Loucy (cell line): ENCODE measurements at regions not wholly inside any gene's neighbourhood (a gene's known extent, or its start where the extent isn't known, plus 50 kb on each side); places are given as distances from the start of the nearest gene placed in this dataset.
A peak's percentile ranks its signal among the peaks of the same experiment; 100 is the strongest.

ENCODE experiments used
- H2AFZ ChIP-seq: fragments of 200-600 bp; sonication (generic); 2 replicates; pipeline ENCODE4 v1.6.0; 2016; ENCODE audit warnings: antibody characterized with exemption, mild to moderate bottlenecking, low read length, moderate library complexity
- H3F3A ChIP-seq: fragments of 200-600 bp; 2 replicates; pipeline ENCODE4 v1.6.0; 2016; ENCODE audit warnings: antibody characterized with exemption, low read depth, mild to moderate bottlenecking
- H3K27me3 ChIP-seq: fragments of 200-600 bp; sonication (generic); 2 replicates; pipeline ENCODE4 v1.6.1; 2014; ENCODE audit warnings: low read length, mild to moderate bottlenecking; ENCODE audit not compliant: insufficient read depth, poor library complexity, severe bottlenecking
- H3K36me3 ChIP-seq: fragments of 200-600 bp; sonication (generic); 2 replicates; pipeline ENCODE4 v1.6.1; 2016; ENCODE audit warnings: low read length; ENCODE audit not compliant: insufficient read depth
- H3K4me1 ChIP-seq: fragments of 200-600 bp; sonication (generic); 2 replicates; pipeline ENCODE4 v1.5.1; 2014; ENCODE audit warnings: low read length, mild to moderate bottlenecking; ENCODE audit not compliant: insufficient read depth, poor library complexity, severe bottlenecking
- H3K4me2 ChIP-seq: fragments of 200-600 bp; sonication (generic); 2 replicates; pipeline ENCODE4 v1.6.0; 2014; ENCODE audit warnings: antibody characterized with exemption, low read length, low read depth, mild to moderate bottlenecking; ENCODE audit not compliant: poor library complexity, severe bottlenecking
- H3K4me3 ChIP-seq: fragments of 200-600 bp; sonication (generic); 2 replicates; pipeline ENCODE4 v1.5.1; 2014; ENCODE audit warnings: low read length, mild to moderate bottlenecking, mixed read lengths; ENCODE audit not compliant: poor library complexity, severe bottlenecking
- H3K79me2 ChIP-seq: fragments of 200-600 bp; sonication (generic); 2 replicates; pipeline ENCODE4 v1.6.1; 2014; ENCODE audit warnings: low read length; ENCODE audit not compliant: insufficient read depth
- H3K9ac ChIP-seq: fragments of 200-600 bp; sonication (generic); 2 replicates; pipeline ENCODE4 v1.6.0; 2014; ENCODE audit warnings: mild to moderate bottlenecking, low read depth, low read length, moderate library complexity; ENCODE audit not compliant: poor library complexity, severe bottlenecking
- H3K9me2 ChIP-seq: fragments of 200-600 bp; sonication (generic); replicated peaks from 2 replicates; pipeline ENCODE4 v1.6.1; 2016; ENCODE audit warnings: low read depth, low read length, mixed read lengths
- H3K9me3 ChIP-seq: fragments of 200-600 bp; sonication (generic); 2 replicates; pipeline ENCODE4 v1.6.1; 2014; ENCODE audit warnings: mild to moderate bottlenecking, antibody characterized with exemption, low read length, low read depth; ENCODE audit not compliant: insufficient read depth
- H4K20me1 ChIP-seq: fragments of 200-600 bp; sonication (generic); 2 replicates; pipeline ENCODE4 v1.6.0; 2014; ENCODE audit warnings: antibody characterized with exemption, low read length, mild to moderate bottlenecking; ENCODE audit not compliant: insufficient read depth, poor library complexity, severe bottlenecking
- CTCF ChIP-seq: fragments of 200-600 bp; sonication (generic); conservative IDR thresholded peaks from 2 replicates; pipeline ENCODE4 v1.5.1; 2014; ENCODE audit warnings: mild to moderate bottlenecking, antibody characterized with exemption, low read length
- EZH2phosphoT487 ChIP-seq: fragments of 200-600 bp; IDR thresholded peaks from 2 replicates; pipeline ENCODE4 v1.6.1; 2018; ENCODE audit warnings: antibody characterized with exemption, mild to moderate bottlenecking, moderate library complexity, borderline replicate concordance

GRCh38 chr5:110333384-110333783 is 393.1 kb downstream of the TMEM232 start:
- no peak overlapping the region for H3K4me3 ChIP-seq
- H3F3A ChIP-seq = no peaks in the 10 kb centered on the region
- H3K4me2 ChIP-seq = no peak overlapping the region
- TF ChIP-seq CTCF = peak; percentile 60
- no peak for TF ChIP-seq EZH2phosphoT487
- no peaks in the 10 kb centered on the region for H3K9me3 ChIP-seq
- H3K36me3 ChIP-seq = no peaks in the 10 kb centered on the region
- H2AFZ ChIP-seq = no peak overlapping the region
- no peak overlapping the region for H3K9ac ChIP-seq
- no peaks in the 10 kb centered on the region for H3K79me2 ChIP-seq
- no peaks in the 10 kb centered on the region for H3K27me3 ChIP-seq
- H3K9me2 ChIP-seq = no peaks in the 10 kb centered on the region
- no peaks in the 10 kb centered on the region for H4K20me1 ChIP-seq
- H3K4me1 ChIP-seq = no peaks in the 10 kb centered on the region

GRCh38 chr5:110335361-110336066 is 391.0 kb downstream of the TMEM232 start:
- H3K4me1 ChIP-seq = no peaks in the 10 kb centered on the region
- H3K9me3 ChIP-seq = no peaks in the 10 kb centered on the region
- H3K27me3 ChIP-seq = no peaks in the 10 kb centered on the region
- H3K9me2 ChIP-seq = no peaks in the 10 kb centered on the region
- H3K4me2 ChIP-seq = no peak overlapping the region
- no peak overlapping the region for H3K9ac ChIP-seq
- no peaks in the 10 kb centered on the region for H3K79me2 ChIP-seq
- TF ChIP-seq CTCF (no peak), EZH2phosphoT487 (no peak)
- H2AFZ ChIP-seq = no peak overlapping the region
- no peaks in the 10 kb centered on the region for H3F3A ChIP-seq
- no peaks in the 10 kb centered on the region for H4K20me1 ChIP-seq
- H3K4me3 ChIP-seq = no peak overlapping the region
- H3K36me3 ChIP-seq = no peaks in the 10 kb centered on the region

GRCh38 chr5:110338341-110339083 is 388.0 kb downstream of the TMEM232 start:
- Histone ChIP-seq H3K4me2 (no peak overlapping the region), H3K4me1 (no peaks in the 10 kb centered on the region), H3K9ac (no peak overlapping the region), H3K4me3 (no peak overlapping the region), H2AFZ (no peak overlapping the region), H3K9me3 (no peaks in the 10 kb centered on the region), H3K9me2 (no peaks in the 10 kb centered on the region), H3K36me3 (no peaks in the 10 kb centered on the region), H3K27me3 (no peaks in the 10 kb centered on the region), H4K20me1 (no peaks in the 10 kb centered on the region), H3F3A (no peaks in the 10 kb centered on the region), H3K79me2 (no peaks in the 10 kb centered on the region)
- TF ChIP-seq EZH2phosphoT487 (no peak), CTCF (no peak)
